SH-SY5Y (cell line): ENCODE measurements at regions not wholly inside any gene's neighbourhood (a gene's known extent, or its start where the extent isn't known, plus 50 kb on each side); places are given as distances from the start of the nearest gene placed in this dataset.

Experiments
- GATA2 ChIP-seq: IDR thresholded peaks from 2 replicates; pipeline ENCODE4 v1.6.1; 2011; ENCODE audit warnings: mild to moderate bottlenecking, low read depth, low read length
- GATA3 ChIP-seq: IDR thresholded peaks from 2 replicates; pipeline ENCODE4 v1.6.1; 2011; ENCODE audit warnings: low read depth, mild to moderate bottlenecking, low read length, moderate library complexity

DNA sequence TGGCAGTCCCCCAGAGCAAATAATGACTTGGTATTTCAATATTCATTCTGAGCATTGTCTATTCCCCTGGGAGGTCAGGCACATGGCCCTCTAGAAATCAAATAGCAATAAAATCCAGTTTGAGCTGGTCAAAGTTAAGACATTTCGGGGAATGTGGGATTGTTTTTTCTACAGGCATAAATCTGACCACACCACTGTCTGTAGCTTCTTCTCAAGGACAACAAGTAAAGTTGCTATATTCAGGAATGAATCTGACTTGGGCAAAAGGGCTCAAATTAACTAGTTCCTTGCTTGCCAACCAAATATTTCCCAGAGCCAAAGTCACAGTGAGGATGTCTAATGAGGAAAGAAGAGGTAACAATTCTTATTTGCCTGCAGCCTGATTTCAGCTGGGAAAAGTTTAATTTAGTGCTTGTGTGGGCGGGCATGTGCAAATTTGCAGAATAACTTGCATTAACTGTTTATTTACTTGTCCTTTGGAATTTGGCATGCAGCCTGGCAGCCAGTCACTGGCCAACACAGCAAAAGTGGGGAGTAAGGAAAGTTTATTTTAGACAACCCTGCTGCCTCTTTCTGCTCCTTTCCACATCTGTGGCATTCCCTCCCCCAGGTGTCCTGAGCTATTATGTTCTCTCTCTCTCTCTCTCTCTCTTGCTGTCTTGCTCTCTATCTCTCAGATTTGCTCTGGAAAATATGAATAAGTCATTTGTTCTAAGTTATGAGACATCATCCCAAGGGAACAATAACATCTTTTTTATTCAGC is 51.2 kb upstream of the ARHGAP20 start:
- TF ChIP-seq GATA2 (no peak), GATA3 (no peak)
